ENCODE measurements at regions not wholly inside any gene's neighbourhood (a gene's known extent, or its start where the extent isn't known, plus 50 kb on each side); places are given as distances from the start of the nearest gene placed in this dataset.

DNA sequence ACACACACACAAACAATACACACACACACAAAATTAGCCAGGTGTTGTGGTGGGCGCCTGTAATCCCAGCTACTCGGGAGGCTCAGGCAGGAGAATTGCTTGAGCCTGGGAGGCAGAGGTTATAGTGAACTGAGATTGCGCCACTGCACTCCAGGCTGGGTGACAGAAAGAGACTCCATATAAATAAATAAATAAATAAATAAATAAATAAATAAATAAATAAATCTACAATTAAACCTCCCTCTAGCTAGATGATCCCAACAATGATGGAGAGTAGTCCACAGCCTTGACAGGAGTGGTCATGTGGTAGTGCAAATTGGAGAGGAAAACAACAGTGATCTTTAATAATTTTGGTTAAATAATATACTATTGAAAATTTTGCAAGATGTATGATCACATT, 1739.0 kb upstream of the C9orf72 start:
- TF ChIP-seq, protein P1, sequence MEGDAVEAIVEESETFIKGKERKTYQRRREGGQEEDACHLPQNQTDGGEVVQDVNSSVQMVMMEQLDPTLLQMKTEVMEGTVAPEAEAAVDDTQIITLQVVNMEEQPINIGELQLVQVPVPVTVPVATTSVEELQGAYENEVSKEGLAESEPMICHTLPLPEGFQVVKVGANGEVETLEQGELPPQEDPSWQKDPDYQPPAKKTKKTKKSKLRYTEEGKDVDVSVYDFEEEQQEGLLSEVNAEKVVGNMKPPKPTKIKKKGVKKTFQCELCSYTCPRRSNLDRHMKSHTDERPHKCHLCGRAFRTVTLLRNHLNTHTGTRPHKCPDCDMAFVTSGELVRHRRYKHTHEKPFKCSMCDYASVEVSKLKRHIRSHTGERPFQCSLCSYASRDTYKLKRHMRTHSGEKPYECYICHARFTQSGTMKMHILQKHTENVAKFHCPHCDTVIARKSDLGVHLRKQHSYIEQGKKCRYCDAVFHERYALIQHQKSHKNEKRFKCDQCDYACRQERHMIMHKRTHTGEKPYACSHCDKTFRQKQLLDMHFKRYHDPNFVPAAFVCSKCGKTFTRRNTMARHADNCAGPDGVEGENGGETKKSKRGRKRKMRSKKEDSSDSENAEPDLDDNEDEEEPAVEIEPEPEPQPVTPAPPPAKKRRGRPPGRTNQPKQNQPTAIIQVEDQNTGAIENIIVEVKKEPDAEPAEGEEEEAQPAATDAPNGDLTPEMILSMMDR (IDR thresholded peaks at IDR 0.05) = no peak
- TF ChIP-seq EZH2 (IDR thresholded peaks at IDR 0.05) (no peak), EZH2phosphoT487 (IDR thresholded peaks at IDR 0.05) (no peak)

Measured in neural progenitor cell (in vitro differentiated cells).